SH-SY5Y (cell line): ENCODE measurements at regions not wholly inside any gene's neighbourhood (a gene's known extent, or its start where the extent isn't known, plus 50 kb on each side); places are given as distances from the start of the nearest gene placed in this dataset.

Experiments
- GATA2 ChIP-seq: IDR thresholded peaks from 2 replicates; pipeline ENCODE4 v1.6.1; 2011; ENCODE audit warnings: mild to moderate bottlenecking, low read depth, low read length
- GATA3 ChIP-seq: IDR thresholded peaks from 2 replicates; pipeline ENCODE4 v1.6.1; 2011; ENCODE audit warnings: low read depth, mild to moderate bottlenecking, low read length, moderate library complexity

- no peak for TF ChIP-seq GATA2
- no peak for TF ChIP-seq GATA3
These were observed 54.9 kb upstream of the LCLAT1 start for GRCh38 chr2:30392097-30392496.
